HG03108 (cell line): ENCODE measurements at regions not wholly inside any gene's neighbourhood (a gene's known extent, or its start where the extent isn't known, plus 50 kb on each side); places are given as distances from the start of the nearest gene placed in this dataset.
"Not testable (repeated sequence)": the region's sequence is repeated elsewhere in the genome, so short reads cannot be mapped to it uniquely, and the experiment has no call there.

Source experiments
- ATAC-seq: cut with Tn5 transposase; IDR thresholded peaks from one replicate; pipeline ENCODE4 v1.9.1; 2021; ENCODE audit warnings: moderate library complexity; ENCODE audit not compliant: unreplicated experiment

GRCh38 chr2:111463956-111464355 is 343.2 kb downstream of the BCL2L11 start:
- peak; percentile 95 for ATAC-seq

- ATAC-seq = not testable (repeated sequence)
These were observed 343.7 kb downstream of the BCL2L11 start for GRCh38 chr2:111464367-111464766.

GRCh38 chr2:111465521-111465920 is 344.8 kb downstream of the BCL2L11 start:
- ATAC-seq = not testable (repeated sequence)

GRCh38 chr2:111466744-111467143 is 346.0 kb downstream of the BCL2L11 start:
- not testable (repeated sequence) for ATAC-seq

- ATAC-seq = not testable (repeated sequence)
These were observed 350.2 kb downstream of the BCL2L11 start for GRCh38 chr2:111470924-111471323.

DNA sequence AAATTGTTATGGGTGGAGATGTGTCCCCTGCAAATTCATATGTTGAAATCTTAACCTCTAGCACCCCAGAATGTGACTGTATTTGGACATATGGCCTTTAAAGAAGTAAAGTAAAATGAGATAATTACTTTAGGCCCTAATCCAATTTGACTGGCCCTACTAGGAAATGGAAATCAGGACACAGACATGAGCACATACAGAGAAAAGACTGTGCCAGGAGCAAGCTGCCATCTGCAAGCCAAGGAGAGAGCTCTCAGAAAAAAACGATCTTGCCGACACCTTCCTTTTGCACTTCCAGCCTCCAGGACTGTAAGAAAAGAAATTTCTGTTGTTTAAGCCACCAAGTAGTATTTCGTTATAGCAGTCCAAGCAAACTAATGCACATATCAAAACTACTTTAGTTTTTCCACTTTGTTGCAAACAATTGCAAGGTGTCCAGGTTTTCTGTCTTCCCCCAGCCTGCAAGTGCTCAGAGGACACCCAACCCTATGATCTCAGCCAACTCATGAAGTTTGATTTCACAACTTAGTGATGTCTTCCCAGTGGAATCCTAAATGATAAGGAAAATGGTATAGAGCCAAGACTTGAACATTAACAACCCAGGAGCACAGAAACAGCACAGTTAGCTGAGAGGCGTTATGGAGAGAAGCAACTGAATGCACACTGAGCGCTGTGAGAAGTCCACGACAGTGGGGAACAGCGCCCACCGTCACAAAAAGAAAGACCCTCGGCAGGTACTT is 351.2 kb downstream of the BCL2L11 start:
- ATAC-seq = not testable (repeated sequence)

DNA sequence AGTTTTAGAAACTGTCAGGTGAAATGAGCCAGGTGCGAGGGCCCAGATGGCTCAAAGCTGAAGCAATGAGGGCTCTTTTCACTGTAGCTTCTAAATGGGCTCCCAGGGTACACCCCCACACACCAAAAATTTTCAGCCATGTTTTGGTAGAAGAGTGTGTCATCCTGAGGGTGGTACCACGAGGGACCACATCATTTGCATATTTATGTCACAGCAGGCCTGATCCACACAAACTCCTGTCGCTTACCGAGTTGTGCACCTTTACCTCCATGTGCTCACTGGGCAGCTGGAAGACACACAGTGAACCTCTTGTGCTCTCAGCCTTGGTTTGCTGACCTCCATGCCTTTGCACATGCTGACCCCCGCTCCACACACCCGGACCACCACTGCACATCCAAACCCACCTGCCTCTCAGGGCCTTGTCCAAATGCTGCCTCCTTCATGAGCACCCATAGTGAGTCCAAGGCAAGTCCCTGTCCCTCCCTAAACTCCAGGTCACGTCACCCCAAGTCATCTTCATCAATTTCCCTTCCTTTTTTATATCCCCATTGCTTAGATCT is 352.2 kb downstream of the BCL2L11 start:
- not testable (repeated sequence) for ATAC-seq

DNA sequence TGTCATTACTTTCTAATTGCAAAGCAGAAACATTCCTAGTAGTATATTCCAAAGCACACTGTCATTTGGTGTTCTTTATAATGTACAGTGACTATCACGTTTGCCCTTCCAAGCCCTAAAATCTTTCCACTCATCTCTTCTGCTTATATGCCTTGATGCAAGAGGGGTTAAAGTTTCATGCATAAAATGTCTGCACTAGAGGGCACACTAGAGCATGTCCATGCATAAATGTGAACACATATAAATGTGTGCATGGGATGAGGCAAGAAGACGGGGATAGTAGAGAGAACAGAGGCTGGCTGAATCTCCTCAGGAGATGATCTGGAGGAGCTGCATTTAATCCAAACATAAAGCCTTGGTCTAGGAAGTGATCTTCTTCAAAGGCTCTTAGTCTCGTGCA is 352.8 kb downstream of the BCL2L11 start:
- not testable (repeated sequence) for ATAC-seq

GRCh38 chr2:111474198-111474705 is 353.5 kb downstream of the BCL2L11 start:
- not testable (repeated sequence) for ATAC-seq

GRCh38 chr2:111478335-111478734 is 357.6 kb downstream of the BCL2L11 start:
- ATAC-seq = not testable (repeated sequence)

GRCh38 chr2:111478871-111479318 is 358.2 kb downstream of the BCL2L11 start:
- ATAC-seq = not testable (repeated sequence)

DNA sequence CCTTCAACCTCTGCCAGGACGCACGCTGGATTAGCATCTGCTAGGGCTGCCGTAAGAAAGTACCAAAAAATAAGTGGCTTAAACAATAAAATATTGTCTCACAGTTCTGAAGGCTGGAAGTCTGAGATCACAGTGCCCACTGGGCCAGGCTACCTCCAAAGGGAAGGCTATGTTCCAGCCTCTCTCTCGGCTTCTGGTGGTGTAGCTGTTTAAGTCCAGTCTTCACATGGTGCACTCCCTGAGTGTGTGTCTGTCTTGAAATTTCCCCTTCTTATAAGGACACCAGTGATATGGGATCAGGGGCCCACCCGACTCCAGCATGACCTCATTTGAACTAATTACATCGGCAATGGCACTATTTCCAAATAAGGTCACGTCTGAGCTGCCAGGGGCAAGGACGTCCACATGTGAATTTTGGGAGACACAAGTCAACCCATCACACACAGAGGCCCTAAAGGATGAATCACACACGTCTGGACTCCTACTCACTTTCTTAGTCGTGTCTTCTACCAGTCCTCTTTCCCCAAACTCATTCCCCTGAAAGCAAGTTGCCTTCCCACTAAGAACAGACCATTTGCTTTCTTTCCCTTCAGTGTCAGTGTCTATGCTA is 359.4 kb downstream of the BCL2L11 start:
- not testable (repeated sequence) for ATAC-seq

DNA sequence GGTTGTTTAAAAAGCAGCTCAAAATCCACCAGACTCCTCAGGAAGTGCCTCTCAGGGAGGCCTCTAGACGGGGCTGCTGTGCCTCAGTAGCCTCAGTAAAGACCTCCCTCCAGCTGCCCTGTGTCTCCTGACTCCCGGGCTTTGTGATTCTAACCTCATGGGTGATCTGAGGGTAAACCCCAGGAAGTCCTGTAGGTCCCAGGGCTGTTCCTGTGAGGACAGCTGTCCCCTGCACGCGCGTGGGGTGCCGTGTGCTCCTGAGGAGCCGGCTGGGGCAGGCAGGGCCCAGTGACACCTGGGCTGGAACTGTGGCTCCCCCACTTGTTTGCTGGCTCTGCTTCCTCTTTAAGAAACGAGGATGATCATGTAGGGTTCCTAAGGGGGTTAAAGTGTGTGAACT is 359.9 kb downstream of the BCL2L11 start:
- not testable (repeated sequence) for ATAC-seq

- ATAC-seq = not testable (repeated sequence)
These were observed 360.5 kb downstream of the BCL2L11 start for GRCh38 chr2:111481219-111481618.

- ATAC-seq = peak; percentile 70
These were observed 362.4 kb downstream of the BCL2L11 start for GRCh38 chr2:111482987-111483679.

- not testable (repeated sequence) for ATAC-seq
These were observed 363.4 kb downstream of the BCL2L11 start for GRCh38 chr2:111484097-111484496.

DNA sequence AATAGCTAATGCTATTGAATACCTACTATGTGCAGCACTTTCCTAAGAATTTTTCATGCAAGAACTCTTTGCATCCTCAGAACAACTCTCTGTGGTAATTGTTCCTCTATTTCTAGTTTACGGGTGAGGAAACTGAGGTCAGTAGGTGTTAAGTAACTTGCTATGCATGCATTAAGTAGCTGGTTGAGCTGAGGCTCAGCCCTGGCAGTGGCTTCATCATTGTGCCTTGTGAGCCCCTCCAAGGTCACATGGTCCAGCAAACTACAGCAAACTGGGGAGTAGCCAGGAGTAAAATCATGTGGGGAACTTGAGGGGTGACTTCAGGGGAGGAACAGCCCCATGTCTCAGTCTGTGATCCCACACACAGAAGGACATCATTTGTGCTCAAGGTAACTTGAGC is 365.2 kb downstream of the BCL2L11 start:
- ATAC-seq = not testable (repeated sequence)

- ATAC-seq = not testable (repeated sequence)
These were observed 367.7 kb downstream of the BCL2L11 start for GRCh38 chr2:111488451-111488850.

GRCh38 chr2:111489460-111489859 is 368.7 kb downstream of the BCL2L11 start:
- not testable (repeated sequence) for ATAC-seq

DNA sequence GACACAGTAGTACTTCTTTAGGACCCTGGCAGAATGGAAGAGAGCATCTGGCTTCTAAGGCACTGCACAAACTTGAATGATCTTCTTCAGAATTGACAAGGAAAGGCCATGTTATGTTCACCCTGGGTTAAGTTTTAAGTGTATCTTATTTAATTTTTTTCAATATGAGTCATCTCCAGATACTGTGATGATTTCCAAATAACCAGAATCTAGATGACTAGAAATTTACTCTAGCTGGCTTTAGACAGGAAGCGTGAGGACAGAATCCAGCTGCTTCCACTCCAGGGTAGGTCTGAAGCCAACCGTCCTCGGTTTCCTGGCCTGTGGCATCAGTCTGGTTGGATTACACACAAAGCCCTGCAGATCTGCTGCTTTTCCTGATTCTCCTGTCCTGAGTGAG is 370.5 kb downstream of the BCL2L11 start:
- ATAC-seq = not testable (repeated sequence)

DNA sequence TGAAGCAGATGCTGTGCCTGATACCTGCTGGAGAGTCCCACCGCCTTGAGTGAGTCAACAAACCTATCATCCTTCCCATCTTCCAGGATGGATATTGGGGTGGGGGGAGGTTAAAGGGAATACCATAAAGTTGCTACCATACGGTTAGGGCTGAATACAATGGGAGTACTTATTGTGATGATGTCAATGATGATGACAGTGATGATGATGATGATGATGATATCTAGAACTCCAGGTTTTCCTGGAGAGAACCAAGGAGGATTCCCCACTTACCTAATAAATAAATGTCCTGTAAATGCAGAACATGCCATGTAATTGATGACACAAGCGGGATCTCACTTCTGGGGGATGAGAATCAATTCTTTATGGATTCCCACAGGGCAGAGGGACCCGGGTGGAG is 370.9 kb downstream of the BCL2L11 start:
- not testable (repeated sequence) for ATAC-seq
